A549 (cell line): ENCODE measurements at regions not wholly inside any gene's neighbourhood (a gene's known extent, or its start where the extent isn't known, plus 50 kb on each side); places are given as distances from the start of the nearest gene placed in this dataset.

ENCODE experiments used
- ATAC-seq, 2 experiments: fragments of 200-7000 bp in 1 of 2; fragments of >200 bp in 1 of 2; cut with Nextera tagmentation in 1 of 2; cut with Tn5 transposase in 1 of 2; 3 replicates each; pipeline versions ENCODE4 v1.8.0 to v1.9.1; 2018 to 2020; ENCODE audit warnings: mild to moderate bottlenecking in 1 of 2, moderate library complexity in 1 of 2
- CTCF ChIA-PET: fragments of 300-600 bp; sonication (Branson Sonifier 250); formaldehyde crosslinking; extraction: SDS; loops from one replicate; lab custom pipeline; 2021; ENCODE audit warnings: antibody characterized with exemption, inconsistent platforms; lab: Yijun Ruan, JAX
- POLR2A ChIA-PET: fragments of 350-600 bp; formaldehyde crosslinking; extraction: SDS; loops from one replicate; lab custom pipeline; 2021; ENCODE audit warnings: antibody characterized with exemption, inconsistent platforms; lab: Yijun Ruan, JAX
- DNase-seq, 2 experiments: peaks; one replicate each; pipeline versions ENCODE4 v3.0.0 to v3.0.0-alpha.2; 2011 to 2016; ENCODE audit warnings: low read depth in 1 of 2, low spot score in 1 of 2
- FAIRE-seq: peaks from 2 replicates; lab custom pipeline; 2011; peaks lifted over from hg19 to GRCh38; lab: Jason Lieb, UNC
- H3K27ac ChIP-seq, 2 experiments: fragments of >200 bp; sonication (Bioruptor Twin); formaldehyde crosslinking; 3 replicates each; pipeline ENCODE4 v1.5.1; 2016 to 2017
- H3K4me1 ChIP-seq: fragments of >200 bp; sonication (Bioruptor Twin); formaldehyde crosslinking; 3 replicates; pipeline ENCODE4 v1.6.1; 2016
- H3K4me2 ChIP-seq: fragments of >200 bp; sonication (Bioruptor Twin); formaldehyde crosslinking; 3 replicates; pipeline ENCODE4 v1.6.1; 2016
- H3K4me3 ChIP-seq: fragments of >200 bp; sonication (Bioruptor Twin); formaldehyde crosslinking; 3 replicates; pipeline ENCODE4 v1.5.1; 2016
- H3K9me3 ChIP-seq: fragments of >200 bp; sonication (Bioruptor Twin); formaldehyde crosslinking; 3 replicates; pipeline ENCODE4 v1.6.1; 2016
- CBX2 ChIP-seq: fragments of 200-600 bp; sonication (generic); IDR thresholded peaks from 2 replicates; pipeline ENCODE4 v1.6.1; 2016; ENCODE audit warnings: low read depth, mild to moderate bottlenecking, borderline replicate concordance
- CBX8 ChIP-seq: fragments of 200-600 bp; sonication (generic); IDR thresholded peaks from 2 replicates; pipeline ENCODE4 v1.6.1; 2016
- CEBPB ChIP-seq, 2 experiments: fragments of >200 bp in 1 of 2; sonication (Bioruptor Twin) in 1 of 2; formaldehyde crosslinking in 1 of 2; IDR thresholded peaks; 2 replicates each; pipeline ENCODE4 v1.6.1; 2012 to 2016
- EHF ChIP-seq: fragments of 250-450 bp; sonication (Bioruptor Pico); IDR thresholded peaks from 2 replicates; pipeline ENCODE4 v1.5.0; 2020; ENCODE audit warnings: mild to moderate bottlenecking
- EHMT2 ChIP-seq: fragments of 200-600 bp; sonication (generic); IDR thresholded peaks from 2 replicates; pipeline ENCODE4 v1.6.1; 2016; ENCODE audit warnings: antibody characterized with exemption, low read depth, mild to moderate bottlenecking, moderate library complexity
- EP300 ChIP-seq, 2 experiments: fragments of >200 bp; sonication (Bioruptor Twin); formaldehyde crosslinking; IDR thresholded peaks; 2 replicates in 1 of 2; 3 replicates in 1 of 2; pipeline ENCODE4 v1.6.1; 2016 to 2017
- FOSB ChIP-seq: fragments of 250-450 bp; sonication (Bioruptor Pico); IDR thresholded peaks from 2 replicates; pipeline ENCODE4 v1.5.0; 2020; ENCODE audit warnings: mild to moderate bottlenecking, moderate library complexity
- HDAC2 ChIP-seq: fragments of 200-600 bp; sonication (generic); IDR thresholded peaks from 2 replicates; pipeline ENCODE4 v1.6.1; 2016
- HEYL ChIP-seq: fragments of 250-450 bp; sonication (Bioruptor Pico); IDR thresholded peaks from 2 replicates; pipeline ENCODE4 v1.8.0; 2021; ENCODE audit warnings: mild to moderate bottlenecking, moderate library complexity
- HOXB13 ChIP-seq: fragments of 250-450 bp; sonication (Bioruptor Pico); IDR thresholded peaks from 2 replicates; pipeline ENCODE4 v1.5.0; 2020; ENCODE audit warnings: low read depth, mild to moderate bottlenecking, moderate library complexity
- HOXB5 ChIP-seq: fragments of 250-450 bp; sonication (Bioruptor Pico); IDR thresholded peaks from 2 replicates; pipeline ENCODE4 v1.5.0; 2020; ENCODE audit warnings: mild to moderate bottlenecking, moderate library complexity
- JUNB ChIP-seq: fragments of >200 bp; sonication (Bioruptor Twin); formaldehyde crosslinking; IDR thresholded peaks from 2 replicates; pipeline ENCODE4 v1.6.1; 2016
- KDM5A ChIP-seq: fragments of 200-600 bp; sonication (generic); IDR thresholded peaks from 2 replicates; pipeline ENCODE4 v1.6.1; 2016; ENCODE audit warnings: antibody characterized with exemption, mild to moderate bottlenecking
- MAFK ChIP-seq: fragments of 450-650 bp; IDR thresholded peaks from 2 replicates; pipeline ENCODE4 v1.6.1; 2014; ENCODE audit not compliant: partially characterized antibody
- NR3C1 ChIP-seq: fragments of >200 bp; sonication (Bioruptor Twin); formaldehyde crosslinking; IDR thresholded peaks from 3 replicates; pipeline ENCODE4 v1.6.1; 2017
- POLR2A ChIP-seq: IDR thresholded peaks from 2 replicates; pipeline ENCODE4 v1.6.1; 2012; ENCODE audit warnings: mild to moderate bottlenecking, low read length
- RAD21 ChIP-seq, 2 experiments: fragments of >200 bp in 1 of 2; sonication (Bioruptor Twin) in 1 of 2; formaldehyde crosslinking in 1 of 2; IDR thresholded peaks in 1 of 2; conservative IDR thresholded peaks in 1 of 2; 2 replicates in 1 of 2; 3 replicates in 1 of 2; pipeline ENCODE4 v1.6.1; 2012 to 2018; ENCODE audit warnings: inconsistent platforms in 1 of 2
- SMC3 ChIP-seq: fragments of >200 bp; sonication (Bioruptor Twin); formaldehyde crosslinking; IDR thresholded peaks from 3 replicates; pipeline ENCODE4 v1.6.1; 2018; ENCODE audit warnings: inconsistent platforms
- TP53 ChIP-seq: fragments of 250-450 bp; sonication (Bioruptor Pico); IDR thresholded peaks from 2 replicates; pipeline ENCODE4 v1.5.0; 2021; ENCODE audit warnings: mild to moderate bottlenecking, moderate library complexity
- ZC3H11A ChIP-seq: fragments of 450-650 bp; IDR thresholded peaks from 2 replicates; pipeline ENCODE4 v1.6.1; 2014; ENCODE audit warnings: antibody characterized with exemption, mild to moderate bottlenecking
- ZNF302 ChIP-seq: fragments of 250-450 bp; sonication (Bioruptor Pico); IDR thresholded peaks from 2 replicates; pipeline ENCODE4 v1.9.0; 2021; ENCODE audit warnings: inconsistent platforms, mild to moderate bottlenecking, moderate library complexity
- WGBS: methylation state at CpG from one replicate; pipeline ENCODE4 v1.1.6; 2017; ENCODE audit errors: missing lambda C conversion rate; 5-methylcytosine and 5-hydroxymethylcytosine counted together
- TF ChIP-seq, protein P1 (sequence below): IDR thresholded peaks from 2 replicates; pipeline ENCODE4 v1.6.1; 2012
- TF ChIP-seq, protein P2 (sequence below): fragments of 250-450 bp; sonication (Bioruptor Pico); IDR thresholded peaks from 2 replicates; pipeline ENCODE4 v1.5.0; 2020; ENCODE audit warnings: low read depth, mild to moderate bottlenecking, moderate library complexity
- TF ChIP-seq, protein P3 (sequence below): fragments of 450-650 bp; IDR thresholded peaks from 2 replicates; pipeline ENCODE4 v1.6.1; 2014; ENCODE audit warnings: antibody characterized with exemption
- TF ChIP-seq, protein P4 (sequence below): fragments of >200 bp; sonication (Bioruptor Twin); formaldehyde crosslinking; IDR thresholded peaks from 3 replicates; pipeline ENCODE4 v1.5.1; 2016

DNA sequence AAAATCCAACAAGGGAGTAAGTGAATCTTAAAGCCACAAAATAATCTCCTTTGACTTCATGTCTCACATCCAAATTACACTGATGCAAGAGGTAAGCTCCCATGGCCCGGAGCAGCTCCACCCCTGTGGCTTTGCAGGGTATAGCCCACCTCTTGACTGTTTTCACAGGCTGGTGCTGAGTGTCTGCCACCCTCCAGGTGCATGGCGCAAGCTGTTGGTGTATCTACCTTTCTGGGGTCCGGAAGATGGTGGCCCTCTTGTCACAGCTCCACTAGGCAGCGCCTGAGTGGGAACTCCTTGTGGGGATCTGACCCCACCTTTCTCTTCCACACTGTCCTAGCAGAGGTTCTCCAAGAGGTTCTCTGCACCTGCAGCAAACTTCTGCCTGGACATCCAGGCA is 1051.1 kb upstream of the CDH6 start:
- Histone ChIP-seq H3K4me3 (no peak overlapping the region), H3K4me2 (no peak overlapping the region), H3K27ac (no peak overlapping the region), H3K4me1 (no peaks in the 10 kb centered on the region), H3K9me3 (peaks cover 2% of the 10 kb centered on the region; the same call in 1 of the 3 replicates)
- POLR2A ChIA-PET = no interaction called here
- FAIRE-seq (no peak), DNase-seq (no peak), ATAC-seq (no peak)
- TF ChIP-seq KDM5A = no peak
- CTCF ChIA-PET = no interaction called here
- WGBS = 22% methylated on average over 4 of the region's 4 CpGs

DNA sequence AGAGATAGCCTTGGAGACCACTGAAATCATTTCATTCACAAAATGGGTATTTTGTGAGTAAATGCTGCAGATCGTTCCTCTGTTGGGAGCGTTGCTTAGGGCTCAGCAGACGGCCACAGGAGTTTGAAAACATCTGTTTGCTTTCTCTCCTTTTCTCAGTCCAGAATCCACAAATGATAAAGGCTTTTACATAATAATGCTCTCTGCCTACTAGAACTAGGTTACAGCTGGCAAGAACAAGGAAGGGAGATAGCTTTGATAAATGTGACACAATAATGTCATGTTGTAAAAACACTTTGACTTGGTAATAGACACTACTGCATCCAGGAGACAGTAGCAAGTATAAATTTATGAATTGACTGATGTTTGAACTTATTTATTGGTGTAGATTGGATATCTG is 1072.4 kb upstream of the CDH6 start:
- ChIA-PET CTCF (no interaction called here), POLR2A (no interaction called here)
- WGBS = 38% methylated on average over 3 of the region's 3 CpGs

DNA sequence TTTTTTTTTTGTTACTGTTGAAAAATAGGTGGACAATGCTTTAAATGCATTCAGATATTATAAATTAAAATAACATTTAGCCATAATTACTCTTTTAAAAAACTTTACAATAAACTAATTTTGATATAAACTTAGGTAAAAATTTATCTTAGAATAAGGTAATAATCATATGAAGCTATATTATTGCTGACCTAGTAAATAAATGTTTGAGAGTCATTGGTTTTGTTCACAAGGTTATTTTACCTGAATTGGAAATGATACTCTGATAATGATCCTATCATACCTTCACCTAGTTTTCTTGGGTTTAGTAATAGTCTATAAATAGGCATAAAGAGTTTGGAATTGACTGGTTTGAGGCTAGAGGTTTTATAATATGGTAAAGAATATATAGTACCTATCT is 1076.4 kb upstream of the CDH6 start:
- POLR2A ChIA-PET = no interaction called here
- no peak for ATAC-seq
- no peak overlapping the region for H3K4me3 ChIP-seq
- FAIRE-seq = no peak
- H3K4me1 ChIP-seq = no peaks in the 10 kb centered on the region
- H3K4me2 ChIP-seq = no peak overlapping the region
- CTCF ChIA-PET = no interaction called here
- TF ChIP-seq ZC3H11A (no peak), HOXB13 (CRISPR knock-in tag) (no peak), EHMT2 (no peak), HEYL (CRISPR knock-in tag) (no peak), MAFK (peak; percentile 49), EP300 (IDR thresholded peaks at IDR 0.05) (no peak)
- H3K27ac ChIP-seq = no peak overlapping the region
- DNase-seq = no peak
- 0 out of 3 replicates have a peak, but pooled peaks cover 2% of the 10 kb centered on the region for H3K9me3 ChIP-seq

More for the DNA sequence above, 1072.4 kb upstream of the CDH6 start:
- H3K27ac ChIP-seq = no peak overlapping the region
- DNase-seq (no peak), FAIRE-seq (no peak), ATAC-seq (no peak)
- H3K4me1 ChIP-seq = no peaks in the 10 kb centered on the region
- no peak for TF ChIP-seq CBX8
- TF ChIP-seq RAD21 (conservative IDR thresholded peaks at IDR 0.05 in 1 of 2, IDR thresholded peaks at IDR 0.05 in 1 of 2) = no peak
- no peak for TF ChIP-seq NR3C1
- TF ChIP-seq JUNB = no peak
- TF ChIP-seq TP53 (CRISPR knock-in tag) = no peak
- TF ChIP-seq, protein P1, sequence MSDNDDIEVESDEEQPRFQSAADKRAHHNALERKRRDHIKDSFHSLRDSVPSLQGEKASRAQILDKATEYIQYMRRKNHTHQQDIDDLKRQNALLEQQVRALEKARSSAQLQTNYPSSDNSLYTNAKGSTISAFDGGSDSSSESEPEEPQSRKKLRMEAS = no peak
- TF ChIP-seq CBX2 = no peak
- no peak for TF ChIP-seq POLR2A
- TF ChIP-seq CEBPB (IDR thresholded peaks at IDR 0.05) = no peak
- TF ChIP-seq SMC3 = no peak
- TF ChIP-seq, protein P2, sequence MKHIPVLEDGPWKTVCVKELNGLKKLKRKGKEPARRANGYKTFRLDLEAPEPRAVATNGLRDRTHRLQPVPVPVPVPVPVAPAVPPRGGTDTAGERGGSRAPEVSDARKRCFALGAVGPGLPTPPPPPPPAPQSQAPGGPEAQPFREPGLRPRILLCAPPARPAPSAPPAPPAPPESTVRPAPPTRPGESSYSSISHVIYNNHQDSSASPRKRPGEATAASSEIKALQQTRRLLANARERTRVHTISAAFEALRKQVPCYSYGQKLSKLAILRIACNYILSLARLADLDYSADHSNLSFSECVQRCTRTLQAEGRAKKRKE (CRISPR knock-in tag) = no peak
- TF ChIP-seq, protein P3, sequence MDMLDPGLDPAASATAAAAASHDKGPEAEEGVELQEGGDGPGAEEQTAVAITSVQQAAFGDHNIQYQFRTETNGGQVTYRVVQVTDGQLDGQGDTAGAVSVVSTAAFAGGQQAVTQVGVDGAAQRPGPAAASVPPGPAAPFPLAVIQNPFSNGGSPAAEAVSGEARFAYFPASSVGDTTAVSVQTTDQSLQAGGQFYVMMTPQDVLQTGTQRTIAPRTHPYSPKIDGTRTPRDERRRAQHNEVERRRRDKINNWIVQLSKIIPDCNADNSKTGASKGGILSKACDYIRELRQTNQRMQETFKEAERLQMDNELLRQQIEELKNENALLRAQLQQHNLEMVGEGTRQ = no peak
- TF ChIP-seq ZNF302 = no peak
- no peak for TF ChIP-seq FOSB (CRISPR knock-in tag)
- no peak for TF ChIP-seq HOXB5
- no peak for TF ChIP-seq EHF (CRISPR knock-in tag)
- TF ChIP-seq, protein P4, sequence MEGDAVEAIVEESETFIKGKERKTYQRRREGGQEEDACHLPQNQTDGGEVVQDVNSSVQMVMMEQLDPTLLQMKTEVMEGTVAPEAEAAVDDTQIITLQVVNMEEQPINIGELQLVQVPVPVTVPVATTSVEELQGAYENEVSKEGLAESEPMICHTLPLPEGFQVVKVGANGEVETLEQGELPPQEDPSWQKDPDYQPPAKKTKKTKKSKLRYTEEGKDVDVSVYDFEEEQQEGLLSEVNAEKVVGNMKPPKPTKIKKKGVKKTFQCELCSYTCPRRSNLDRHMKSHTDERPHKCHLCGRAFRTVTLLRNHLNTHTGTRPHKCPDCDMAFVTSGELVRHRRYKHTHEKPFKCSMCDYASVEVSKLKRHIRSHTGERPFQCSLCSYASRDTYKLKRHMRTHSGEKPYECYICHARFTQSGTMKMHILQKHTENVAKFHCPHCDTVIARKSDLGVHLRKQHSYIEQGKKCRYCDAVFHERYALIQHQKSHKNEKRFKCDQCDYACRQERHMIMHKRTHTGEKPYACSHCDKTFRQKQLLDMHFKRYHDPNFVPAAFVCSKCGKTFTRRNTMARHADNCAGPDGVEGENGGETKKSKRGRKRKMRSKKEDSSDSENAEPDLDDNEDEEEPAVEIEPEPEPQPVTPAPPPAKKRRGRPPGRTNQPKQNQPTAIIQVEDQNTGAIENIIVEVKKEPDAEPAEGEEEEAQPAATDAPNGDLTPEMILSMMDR = no peak
- no peak for TF ChIP-seq ZC3H11A
- TF ChIP-seq HDAC2 = no peak
- H3K9me3 ChIP-seq = 0 out of 3 replicates have a peak, but pooled peaks cover 2% of the 10 kb centered on the region
- no peak overlapping the region for H3K4me3 ChIP-seq
- H3K4me2 ChIP-seq = no peak overlapping the region
